WTC11 (cell line): ENCODE measurements at regions not wholly inside any gene's neighbourhood (a gene's known extent, or its start where the extent isn't known, plus 50 kb on each side); places are given as distances from the start of the nearest gene placed in this dataset.
A peak's percentile ranks its signal among the peaks of the same experiment; 100 is the strongest.

Experiments
- ATAC-seq: fragments of 200-7000 bp; cut with Tn5 transposase; 2 replicates; pipeline ENCODE4 v1.10.0; 2021; ENCODE audit warnings: mild to moderate bottlenecking, moderate library complexity
- CTCF ChIA-PET: fragments of 300-600 bp; sonication (Branson Sonifier 250); formaldehyde crosslinking; loops from one replicate; lab custom pipeline; 2021; ENCODE audit warnings: antibody characterized with exemption; lab: Charles Lee
- POLR2A ChIA-PET: fragments of 350-600 bp; sonication (Branson Sonifier 250); formaldehyde crosslinking; loops from one replicate; lab custom pipeline; 2021; ENCODE audit warnings: antibody characterized with exemption; lab: Charles Lee
- DNase-seq: peaks from one replicate; pipeline ENCODE4 v3.0.0; 2021; ENCODE audit warnings: low spot score
- H3K27ac Mint-ChIP-seq: 2 replicates; pipeline ENCODE4 v1.8.0; 2021; ENCODE audit warnings: mixed read lengths
- H3K27me3 Mint-ChIP-seq: 2 replicates; pipeline ENCODE4 v1.8.0; 2021; ENCODE audit warnings: low read depth, mild to moderate bottlenecking, moderate library complexity, mixed read lengths
- H3K36me3 Mint-ChIP-seq: 2 replicates; pipeline ENCODE4 v1.8.0; 2021; ENCODE audit warnings: mixed read lengths
- H3K4me1 Mint-ChIP-seq: 2 replicates; pipeline ENCODE4 v1.8.0; 2022; ENCODE audit warnings: mixed read lengths
- H3K4me3 Mint-ChIP-seq: 2 replicates; pipeline ENCODE4 v1.8.0; 2021; ENCODE audit warnings: mild to moderate bottlenecking, moderate library complexity, mixed read lengths
- H3K9me3 Mint-ChIP-seq: 2 replicates; pipeline ENCODE4 v1.8.0; 2021; ENCODE audit warnings: mixed read lengths
- ATF1 ChIP-seq: sonication (generic); formaldehyde crosslinking; IDR thresholded peaks from 2 replicates; pipeline ENCODE4 v1.8.1; 2023; ENCODE audit warnings: mild to moderate bottlenecking, moderate library complexity, missing genetic modification reagents
- ATF3 ChIP-seq: sonication (generic); formaldehyde crosslinking; conservative IDR thresholded peaks from 2 replicates; pipeline ENCODE4 v1.8.1; 2022; ENCODE audit warnings: mild to moderate bottlenecking, missing genetic modification reagents
- ELF4 ChIP-seq: sonication (generic); formaldehyde crosslinking; IDR thresholded peaks from 2 replicates; pipeline ENCODE4 v1.8.1; 2022; ENCODE audit warnings: low read depth, mild to moderate bottlenecking, moderate library complexity, missing genetic modification reagents
- ESRRA ChIP-seq: sonication (generic); formaldehyde crosslinking; IDR thresholded peaks from 2 replicates; pipeline ENCODE4 v1.8.1; 2022; ENCODE audit warnings: mild to moderate bottlenecking, missing genetic modification reagents, borderline replicate concordance
- FOXP1 ChIP-seq: sonication (generic); formaldehyde crosslinking; IDR thresholded peaks from 2 replicates; pipeline ENCODE4 v1.8.0; 2022; ENCODE audit warnings: missing genetic modification reagents, mild to moderate bottlenecking, moderate library complexity, borderline replicate concordance
- GRHL2 ChIP-seq: fragments of 250-450 bp; sonication (Bioruptor Pico); IDR thresholded peaks from 2 replicates; pipeline ENCODE4 v1.8.0; 2022; ENCODE audit warnings: mild to moderate bottlenecking, moderate library complexity; ENCODE audit not compliant: insufficient replicate concordance, severe bottlenecking
- KAT7 ChIP-seq: sonication (generic); formaldehyde crosslinking; IDR thresholded peaks from 2 replicates; pipeline ENCODE4 v1.8.1; 2023; ENCODE audit warnings: missing genetic modification reagents, mild to moderate bottlenecking, borderline replicate concordance
- NR1H2 ChIP-seq: sonication (generic); formaldehyde crosslinking; IDR thresholded peaks from 2 replicates; pipeline ENCODE4 v1.9.0; 2021; ENCODE audit warnings: mild to moderate bottlenecking, moderate library complexity, missing genetic modification reagents
- OVOL2 ChIP-seq: fragments of 250-450 bp; sonication (Bioruptor Pico); IDR thresholded peaks from 2 replicates; pipeline ENCODE4 v1.9.0; 2021; ENCODE audit warnings: mild to moderate bottlenecking, borderline replicate concordance
- SMAD4 ChIP-seq: sonication (generic); formaldehyde crosslinking; IDR thresholded peaks from 2 replicates; pipeline ENCODE4 v1.8.0; 2022; ENCODE audit warnings: mild to moderate bottlenecking, missing genetic modification reagents
- SOX15 ChIP-seq: fragments of 250-450 bp; sonication (Bioruptor Pico); IDR thresholded peaks from 2 replicates; pipeline ENCODE4 v1.9.0; 2021; ENCODE audit warnings: mild to moderate bottlenecking
- ZNF219 ChIP-seq: sonication (generic); formaldehyde crosslinking; IDR thresholded peaks from 2 replicates; pipeline ENCODE4 v1.8.0; 2023; ENCODE audit warnings: missing genetic modification reagents, mild to moderate bottlenecking, borderline replicate concordance
- ZNF317 ChIP-seq: sonication (generic); formaldehyde crosslinking; IDR thresholded peaks from 2 replicates; pipeline ENCODE4 v1.8.1; 2023; ENCODE audit warnings: low read depth, mild to moderate bottlenecking, moderate library complexity, missing genetic modification reagents, borderline replicate concordance
- ZNF423 ChIP-seq: fragments of 250-450 bp; sonication (Bioruptor Pico); IDR thresholded peaks from 2 replicates; pipeline ENCODE4 v2.1.2; 2022; ENCODE audit warnings: mild to moderate bottlenecking, moderate library complexity
- ZNF671 ChIP-seq: fragments of 250-450 bp; sonication (Bioruptor Pico); IDR thresholded peaks from 2 replicates; pipeline ENCODE4 v1.8.0; 2021; ENCODE audit warnings: mild to moderate bottlenecking
- TF ChIP-seq, protein P1 (sequence below): fragments of 250-450 bp; sonication (Bioruptor Pico); IDR thresholded peaks from 2 replicates; pipeline ENCODE4 v1.9.0; 2021; ENCODE audit warnings: moderate library complexity, mild to moderate bottlenecking, inconsistent platforms, borderline replicate concordance
- TF ChIP-seq, protein P2 (sequence below): sonication (generic); formaldehyde crosslinking; IDR thresholded peaks from 2 replicates; pipeline ENCODE4 v1.8.1; 2023; ENCODE audit warnings: mild to moderate bottlenecking, missing genetic modification reagents

GRCh38 chr22:27639248-27640086, 162.1 kb downstream of the MN1 start (continued):
- TF ChIP-seq, protein P1, sequence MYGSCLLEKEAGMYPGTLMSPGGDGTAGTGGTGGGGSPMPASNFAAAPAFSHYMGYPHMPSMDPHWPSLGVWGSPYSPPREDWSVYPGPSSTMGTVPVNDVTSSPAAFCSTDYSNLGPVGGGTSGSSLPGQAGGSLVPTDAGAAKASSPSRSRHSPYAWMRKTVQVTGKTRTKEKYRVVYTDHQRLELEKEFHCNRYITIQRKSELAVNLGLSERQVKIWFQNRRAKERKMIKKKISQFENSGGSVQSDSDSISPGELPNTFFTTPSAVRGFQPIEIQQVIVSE (CRISPR knock-in tag): no peak
- no peak for TF ChIP-seq ZNF219 (CRISPR knock-in tag)
- TF ChIP-seq ELF4 (CRISPR knock-in tag): no peak
- TF ChIP-seq ATF3 (CRISPR knock-in tag): no peak
- TF ChIP-seq ZNF671 (CRISPR knock-in tag): no peak
- TF ChIP-seq, all 79 proteins: peak for 0

- Mint-ChIP-seq H3K36me3 (no peaks in the 10 kb centered on the region), H3K4me1 (peaks cover 48% of the 10 kb centered on the region), H3K27me3 (peaks cover 4% of the 10 kb centered on the region; the same call in 1 of the 2 replicates), H3K9me3 (no peaks in the 10 kb centered on the region), H3K27ac (peak overlapping the region; percentile 71; the same call in 1 of the 2 replicates), H3K4me3 (no peak overlapping the region)
- POLR2A ChIA-PET: no interaction called here
- ATAC-seq (no peak), DNase-seq (no peak)
- no peak for TF ChIP-seq NR1H2 (CRISPR knock-in tag)
- TF ChIP-seq GRHL2 (CRISPR knock-in tag): no peak
- TF ChIP-seq ATF1 (CRISPR knock-in tag): no peak
- no peak for TF ChIP-seq OVOL2 (CRISPR knock-in tag)
- no peak for TF ChIP-seq ZNF317
- no peak for TF ChIP-seq SMAD4 (CRISPR knock-in tag)
- no peak for TF ChIP-seq ELF4 (CRISPR knock-in tag)
- no peak for TF ChIP-seq ESRRA (CRISPR knock-in tag)
- TF ChIP-seq SOX15: no peak
- no peak for TF ChIP-seq ATF3 (CRISPR knock-in tag)
- TF ChIP-seq, protein P2, sequence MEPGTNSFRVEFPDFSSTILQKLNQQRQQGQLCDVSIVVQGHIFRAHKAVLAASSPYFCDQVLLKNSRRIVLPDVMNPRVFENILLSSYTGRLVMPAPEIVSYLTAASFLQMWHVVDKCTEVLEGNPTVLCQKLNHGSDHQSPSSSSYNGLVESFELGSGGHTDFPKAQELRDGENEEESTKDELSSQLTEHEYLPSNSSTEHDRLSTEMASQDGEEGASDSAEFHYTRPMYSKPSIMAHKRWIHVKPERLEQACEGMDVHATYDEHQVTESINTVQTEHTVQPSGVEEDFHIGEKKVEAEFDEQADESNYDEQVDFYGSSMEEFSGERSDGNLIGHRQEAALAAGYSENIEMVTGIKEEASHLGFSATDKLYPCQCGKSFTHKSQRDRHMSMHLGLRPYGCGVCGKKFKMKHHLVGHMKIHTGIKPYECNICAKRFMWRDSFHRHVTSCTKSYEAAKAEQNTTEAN (CRISPR knock-in tag): no peak
- TF ChIP-seq KAT7 (CRISPR knock-in tag): no peak
- TF ChIP-seq FOXP1 (CRISPR knock-in tag): no peak
- CTCF ChIA-PET: no interaction called here
These were observed 160.3 kb downstream of the MN1 start for GRCh38 chr22:27641049-27641795.

- no peak for ATAC-seq
- DNase-seq: no peak
- Mint-ChIP-seq H3K4me3 (no peak overlapping the region), H3K36me3 (no peaks in the 10 kb centered on the region), H3K9me3 (no peaks in the 10 kb centered on the region), H3K27ac (no peak overlapping the region), H3K4me1 (peaks cover 41% of the 10 kb centered on the region), H3K27me3 (peaks cover 4% of the 10 kb centered on the region; the same call in 1 of the 2 replicates)
- ChIA-PET CTCF (no interaction called here), POLR2A (no interaction called here)
- TF ChIP-seq ZNF671 (CRISPR knock-in tag) (no peak), ZNF423 (CRISPR knock-in tag) (peak; percentile 99)
These were observed 159.3 kb downstream of the MN1 start for GRCh38 chr22:27642104-27642800.
